Activated gamma-delta T cell treated with anti-CD3 and anti-CD28 coated beads, Interleukin-2, amount 50 U/mL, for 16 hours (primary cell): ENCODE measurements at regions not wholly inside any gene's neighbourhood (a gene's known extent, or its start where the extent isn't known, plus 50 kb on each side); places are given as distances from the start of the nearest gene placed in this dataset.
"Not testable (repeated sequence)": the region's sequence is repeated elsewhere in the genome, so short reads cannot be mapped to it uniquely, and the experiment has no call there.

ENCODE experiments used
- DNase-seq: peaks from one replicate; pipeline ENCODE4 v3.0.0-alpha.2; 2020; ENCODE audit warnings: low read depth

- DNase-seq: no peak
These were observed 180.5 kb upstream of the ZNF469 start for GRCh38 chr16:88202207-88202745.

DNA sequence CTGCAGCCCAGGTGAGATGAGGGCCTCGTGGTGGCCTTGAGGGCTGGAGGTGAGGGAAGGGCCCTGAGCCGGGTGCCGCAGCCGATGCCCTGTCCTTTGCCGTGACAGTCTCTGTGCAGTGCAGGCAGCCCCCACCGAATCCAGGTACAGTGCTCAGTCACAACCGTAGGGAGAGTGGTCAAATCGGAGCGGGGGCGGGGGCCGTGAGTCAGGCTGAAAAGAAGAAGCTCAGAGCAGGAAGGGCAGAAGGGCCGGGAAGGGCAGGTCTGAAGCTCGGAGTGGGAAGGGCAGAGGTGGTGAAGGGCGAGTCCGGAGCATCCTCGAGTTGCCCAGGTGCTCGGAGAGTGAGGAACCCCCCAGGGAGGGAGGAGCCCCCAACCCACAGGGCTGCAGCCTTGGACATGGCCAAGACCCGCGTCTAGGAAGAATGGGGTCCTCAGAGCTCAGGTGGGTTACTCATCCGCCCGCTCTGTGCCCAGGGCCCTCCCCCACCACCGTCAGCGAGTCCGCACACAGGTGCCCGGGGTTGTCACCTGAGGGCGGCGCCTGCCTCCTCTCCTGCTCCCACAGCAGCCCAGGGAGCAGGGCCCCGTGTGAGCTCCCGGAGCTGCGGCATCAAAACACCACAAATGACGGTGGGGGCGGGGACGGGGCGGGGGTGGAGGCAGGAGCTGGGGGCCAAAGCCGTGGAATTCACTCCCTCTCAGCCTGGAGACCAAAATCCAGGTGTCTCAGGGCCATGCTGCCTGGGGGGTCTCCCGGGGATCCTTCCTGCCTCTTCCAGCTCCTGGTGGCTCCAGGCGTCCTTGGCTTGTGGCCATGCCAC lies 179.7 kb upstream of the ZNF469 start:
- not testable (repeated sequence) for DNase-seq

GRCh38 chr16:88204131-88205110 lies 178.3 kb upstream of the ZNF469 start:
- DNase-seq: not testable (repeated sequence)

DNA sequence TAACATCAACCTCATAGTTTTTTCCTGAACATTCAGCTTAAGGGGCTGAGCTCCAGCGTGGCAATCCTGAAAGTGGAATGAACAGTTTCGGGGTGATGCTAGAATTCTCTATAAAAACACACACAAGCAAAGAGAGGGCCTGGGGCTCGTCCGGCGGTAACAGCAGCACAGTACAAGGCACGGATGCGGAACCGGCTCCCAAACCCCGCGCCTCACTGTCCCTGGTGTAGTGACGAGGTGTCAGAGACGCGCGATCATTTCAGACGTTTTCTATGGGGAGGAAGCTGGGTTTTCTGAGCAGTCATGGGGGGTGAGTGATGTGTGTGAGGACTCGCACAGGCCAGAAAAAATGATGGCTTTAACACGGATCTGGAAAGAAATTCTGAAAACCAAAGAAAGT lies 177.3 kb upstream of the ZNF469 start:
- DNase-seq: not testable (repeated sequence)

- DNase-seq: not testable (repeated sequence)
These were observed 176.8 kb upstream of the ZNF469 start for GRCh38 chr16:88206006-88206405.

DNA sequence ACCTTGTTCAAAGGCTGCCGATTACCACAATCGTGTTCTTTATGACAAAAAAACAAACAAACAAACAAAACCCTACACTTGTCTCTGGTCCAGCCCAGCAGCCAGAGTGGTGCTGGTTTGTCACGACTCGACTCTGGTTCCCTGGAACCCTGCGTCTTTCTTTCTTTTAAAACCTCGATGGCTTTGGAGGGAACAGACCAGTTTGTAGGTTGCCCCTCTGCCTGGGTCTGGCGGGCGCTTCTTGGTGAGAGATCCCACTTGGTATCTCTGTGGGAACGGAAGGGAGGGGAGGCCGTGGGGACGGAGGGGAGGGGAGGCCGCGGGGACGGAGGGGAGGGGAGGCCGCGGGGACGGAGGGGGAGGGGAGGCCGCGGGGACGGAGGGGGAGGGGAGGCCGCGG lies 176.2 kb upstream of the ZNF469 start:
- not testable (repeated sequence) for DNase-seq

- DNase-seq: no peak
These were observed 174.6 kb upstream of the ZNF469 start for GRCh38 chr16:88208112-88208511.

GRCh38 chr16:88208776-88209175 lies 174.0 kb upstream of the ZNF469 start:
- DNase-seq: not testable (repeated sequence)

DNA sequence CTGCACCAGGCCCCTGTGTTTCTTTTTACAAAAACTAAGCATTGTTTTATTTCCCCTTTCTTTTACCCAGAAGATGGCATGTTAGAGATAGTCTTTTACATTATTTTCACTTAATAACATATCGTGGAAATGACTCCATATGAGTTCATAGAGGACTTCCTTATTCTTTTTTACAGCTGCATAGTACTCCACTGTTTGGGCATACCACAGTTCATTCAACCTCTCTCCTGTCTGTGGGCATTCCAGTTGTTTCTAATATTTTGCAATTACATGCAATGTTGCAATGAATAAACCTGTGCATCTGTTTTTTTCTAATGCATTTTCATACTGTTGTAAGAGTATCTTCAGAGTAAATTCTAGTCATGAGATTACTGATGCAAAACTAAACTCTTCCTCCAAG lies 173.2 kb upstream of the ZNF469 start:
- not testable (repeated sequence) for DNase-seq

GRCh38 chr16:88213937-88214336 lies 168.8 kb upstream of the ZNF469 start:
- DNase-seq: not testable (repeated sequence)

DNA sequence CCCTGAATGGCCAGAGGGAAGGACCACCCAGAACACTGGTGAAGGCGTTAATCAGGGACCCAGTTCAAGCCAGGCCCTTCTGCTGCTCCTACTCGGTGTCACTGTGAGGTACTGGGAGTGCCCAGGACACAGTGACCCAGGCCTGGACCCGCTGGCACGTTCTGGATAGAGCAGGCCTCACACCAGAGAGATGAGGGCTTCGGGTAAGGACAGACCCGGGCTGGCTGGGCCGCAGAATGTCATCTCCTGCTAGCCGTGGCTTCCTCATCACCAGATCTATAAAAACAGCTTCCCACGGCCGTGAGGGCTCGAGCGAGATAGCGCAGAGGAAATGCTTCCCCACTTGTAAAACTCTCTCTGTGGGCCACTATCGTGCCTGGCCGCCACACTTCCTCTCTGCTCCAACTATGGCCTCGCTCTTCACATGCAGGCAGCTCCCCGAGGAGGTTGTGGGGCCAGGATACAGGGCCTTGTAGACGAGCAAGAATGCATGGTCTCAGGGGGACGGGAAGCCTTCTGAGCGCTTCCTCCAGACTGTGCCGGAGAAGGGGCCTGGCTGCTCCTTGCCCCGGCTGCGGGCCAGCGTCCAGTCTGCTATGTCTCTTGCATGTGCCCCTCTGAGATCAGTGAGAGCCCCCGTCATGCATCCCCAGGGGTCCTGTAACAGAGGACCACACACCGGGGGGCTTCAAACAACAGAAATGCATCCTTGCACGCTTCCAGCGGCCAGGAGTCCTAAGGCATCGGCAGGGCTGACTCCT lies 161.6 kb upstream of the ZNF469 start:
- not testable (repeated sequence) for DNase-seq

- DNase-seq: not testable (repeated sequence)
These were observed 159.1 kb upstream of the ZNF469 start for GRCh38 chr16:88223696-88224095.

DNA sequence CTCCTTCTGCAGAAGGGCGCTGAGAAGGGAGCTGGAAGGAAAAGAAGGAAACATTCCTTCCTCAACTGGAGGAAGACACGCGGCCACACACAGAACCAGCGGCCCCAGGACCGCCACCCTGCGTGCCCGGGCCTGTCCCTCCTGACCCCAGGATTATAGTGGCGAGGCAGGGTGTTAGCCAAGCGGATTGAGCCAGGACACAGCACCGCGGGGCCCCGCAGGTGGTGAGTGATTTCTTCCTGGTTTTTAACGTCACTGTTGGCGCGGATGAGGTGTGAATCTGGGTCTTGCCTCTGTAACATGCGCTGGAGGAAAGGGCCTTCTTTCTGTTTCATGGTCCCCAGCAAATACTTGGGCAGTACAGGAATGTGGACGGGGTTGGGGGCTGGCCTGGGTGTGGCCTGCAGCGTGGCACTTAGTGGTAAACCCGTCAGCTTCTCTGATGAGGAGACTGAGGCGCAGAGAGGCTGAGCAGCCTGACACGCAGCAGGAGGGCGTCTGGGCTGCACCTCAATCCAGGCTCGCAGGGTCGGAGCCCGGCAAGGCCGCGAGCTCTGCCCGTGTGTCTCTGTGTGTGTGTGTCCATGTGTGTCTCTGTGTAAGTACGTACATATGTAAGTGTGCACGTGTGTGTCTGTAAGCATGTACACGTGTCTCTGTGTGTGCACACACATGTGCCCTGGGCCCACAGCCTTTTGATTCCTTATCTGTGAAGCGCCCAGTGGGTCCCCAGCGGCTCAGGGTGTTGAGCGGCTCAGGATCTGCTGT lies 158.4 kb upstream of the ZNF469 start:
- DNase-seq: not testable (repeated sequence)

- not testable (repeated sequence) for DNase-seq
These were observed 157.0 kb upstream of the ZNF469 start for GRCh38 chr16:88225640-88226230.

- DNase-seq: not testable (repeated sequence)
These were observed 156.5 kb upstream of the ZNF469 start for GRCh38 chr16:88226302-88226701.

- DNase-seq: not testable (repeated sequence)
These were observed 155.6 kb upstream of the ZNF469 start for GRCh38 chr16:88227026-88227721.

DNA sequence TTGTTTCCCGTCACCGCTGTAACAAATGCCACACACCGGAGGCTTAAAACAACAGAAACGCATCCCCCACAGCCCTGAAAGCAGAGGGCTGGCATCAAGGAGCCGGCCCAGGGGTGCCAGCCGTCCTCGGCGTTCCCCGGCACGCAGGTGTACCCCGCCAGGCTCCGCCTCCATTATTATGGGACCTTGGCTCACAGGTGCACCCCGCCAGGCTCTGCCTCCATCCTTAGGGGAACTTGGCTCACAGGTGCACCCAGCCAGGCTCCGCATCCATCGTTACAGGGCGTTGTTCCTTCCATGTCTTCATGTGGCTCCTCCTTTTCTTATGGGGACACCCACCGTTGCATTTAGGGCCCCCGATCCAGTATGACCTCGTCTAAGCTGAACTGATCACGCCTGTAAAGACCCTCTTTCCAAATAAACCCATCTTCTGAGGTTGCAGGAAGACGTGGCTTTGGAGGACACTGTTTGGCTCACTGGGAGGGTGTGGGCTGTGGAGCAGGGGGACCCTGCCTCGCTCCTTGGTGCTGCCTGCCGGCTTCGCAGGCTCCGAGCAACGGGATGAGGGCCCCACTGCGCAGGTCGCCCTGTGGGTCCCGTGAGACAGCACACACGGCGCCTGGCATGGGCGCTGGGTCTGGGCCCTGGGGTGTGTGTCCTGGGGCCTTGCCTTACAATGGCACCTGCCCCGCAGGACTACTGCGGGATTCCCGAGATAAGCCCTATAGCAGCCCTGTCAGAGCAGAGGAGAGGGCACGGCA lies 154.9 kb upstream of the ZNF469 start:
- not testable (repeated sequence) for DNase-seq

GRCh38 chr16:88228751-88229150 lies 154.0 kb upstream of the ZNF469 start:
- DNase-seq: not testable (repeated sequence)

GRCh38 chr16:88229710-88230109 lies 153.0 kb upstream of the ZNF469 start:
- not testable (repeated sequence) for DNase-seq
